Psoas muscle (tissue), 7 donors: ENCODE measurements at regions not wholly inside any gene's neighbourhood (a gene's known extent, or its start where the extent isn't known, plus 50 kb on each side); places are given as distances from the start of the nearest gene placed in this dataset.

Experiments
- ATAC-seq, 4 donors: fragments of 200-7000 bp; cut with Tn5 transposase; one replicate each; pipeline ENCODE4 v1.9.1; 2020; ENCODE audit warnings: moderate library complexity in 3 of 4, mild to moderate bottlenecking in 2 of 4
- DNase-seq, 2 donors: peaks; one replicate each; pipeline ENCODE4 v3.0.0-alpha.2; 2020
- H3K27ac ChIP-seq: fragments of 200-600 bp; one replicate; pipeline ENCODE4 v1.8.0; 2022
- H3K27me3 ChIP-seq, 3 donors: fragments of 200-600 bp in 1 of 3; one replicate each; pipeline versions ENCODE4 v1.6.1 to v1.8.0; 2013 to 2022; ENCODE audit warnings: low read length in 2 of 3, mild to moderate bottlenecking in 2 of 3, moderate library complexity in 1 of 3; ENCODE audit not compliant: insufficient read depth in 3 of 3
- H3K36me3 ChIP-seq, 2 donors: fragments of 200-600 bp in 1 of 2; one replicate each; pipeline versions ENCODE4 v1.6.1 to v1.8.0; 2013 to 2022; ENCODE audit warnings: low read depth in 1 of 2, mild to moderate bottlenecking in 1 of 2, moderate library complexity in 1 of 2; ENCODE audit not compliant: insufficient read depth in 1 of 2
- H3K4me1 ChIP-seq: fragments of 200-600 bp; one replicate; pipeline ENCODE4 v1.8.0; 2022
- H3K4me3 ChIP-seq: fragments of 200-600 bp; one replicate; pipeline ENCODE4 v1.8.0; 2022; ENCODE audit warnings: mild to moderate bottlenecking
- H3K9me3 ChIP-seq: fragments of 200-600 bp; one replicate; pipeline ENCODE4 v1.8.0; 2022
- WGBS, 3 donors: extraction: QIAGEN DNeasy Blood & Tissue Kit; methylation state at CpG; one replicate each; pipeline versions ENCODE4 v1.1.6 to v1.1.7; 2013; 5-methylcytosine and 5-hydroxymethylcytosine counted together
- intact Hi-C, 2 donors: fragments of 100-400 bp; cut with DNase I; formaldehyde crosslinking; loops; one replicate each; pipeline versions ENCODE4 v1.11.0 to v1.14.2; 2022
- TF ChIP-seq, protein P1 (sequence below): fragments of 200-600 bp; IDR thresholded peaks from one replicate; pipeline ENCODE4 v1.8.0; 2022; ENCODE audit warnings: antibody characterized with exemption
- donor health status: healthy with polysubstance abuse.
- donor health status: DM: no; HTN: no; CAD: no; lungs with moderate emphysema.
- donor health status: Bipolar disorder and iron deficiency.
- donor health status: healthy.
- donor health status: DM: yes; HTN: yes; CAD: no.
- donor health status: DM: no; HTN: no; CAD: no.
- donor health status: DM: yes; HTN: yes; CAD: no.

DNA sequence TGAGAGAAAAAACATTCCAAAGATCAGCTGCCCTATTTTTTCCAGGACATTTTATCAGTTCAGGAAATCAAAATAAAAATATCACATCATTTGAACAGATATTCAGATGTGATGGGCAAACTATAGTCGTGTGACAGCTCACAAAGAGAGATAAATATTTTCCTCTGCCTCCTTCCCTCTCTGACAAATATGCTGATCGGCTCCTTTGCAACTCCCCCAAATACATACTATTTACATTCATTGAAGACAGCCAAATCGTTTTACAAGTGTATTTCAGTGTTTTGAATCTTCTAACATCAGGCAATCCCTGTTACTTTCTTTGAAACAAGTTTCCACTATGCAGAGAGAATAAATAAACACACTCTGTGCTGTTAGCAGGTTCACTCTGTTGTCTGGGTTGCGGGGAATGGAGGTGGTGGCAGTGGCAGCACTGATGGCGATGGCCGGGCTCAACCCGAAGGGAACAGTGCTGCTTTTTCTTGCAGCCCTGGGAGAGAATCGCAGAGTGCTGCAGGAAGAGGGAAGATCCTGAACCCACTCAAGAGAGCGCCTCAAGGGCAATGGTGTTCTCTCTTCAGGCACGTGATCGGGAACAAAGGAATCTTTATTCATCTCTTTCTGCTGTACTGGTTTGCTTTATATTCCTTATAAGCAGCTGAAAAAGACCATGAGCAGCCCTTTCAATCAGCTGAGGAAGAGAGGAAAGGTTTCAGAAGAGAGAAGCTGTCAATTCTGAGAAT lies 142.5 kb downstream of the PHLDA1 start:
- WGBS, 3 donors, result 54 to 62% (median 57%) methylated on average over 11 of the region's 11 CpGs
- Histone ChIP-seq H3K9me3 (no peaks in the 10 kb centered on the region), H3K27me3 (no peaks in the 10 kb centered on the region), H3K4me1 (no peaks in the 10 kb centered on the region), H3K4me3 (no peak overlapping the region), H3K27ac (no peak overlapping the region), H3K36me3 (no peaks in the 10 kb centered on the region)
- DNase-seq, result no peak
- no peak for ATAC-seq
- intact Hi-C loops, result no loop called here
- TF ChIP-seq, protein P1, sequence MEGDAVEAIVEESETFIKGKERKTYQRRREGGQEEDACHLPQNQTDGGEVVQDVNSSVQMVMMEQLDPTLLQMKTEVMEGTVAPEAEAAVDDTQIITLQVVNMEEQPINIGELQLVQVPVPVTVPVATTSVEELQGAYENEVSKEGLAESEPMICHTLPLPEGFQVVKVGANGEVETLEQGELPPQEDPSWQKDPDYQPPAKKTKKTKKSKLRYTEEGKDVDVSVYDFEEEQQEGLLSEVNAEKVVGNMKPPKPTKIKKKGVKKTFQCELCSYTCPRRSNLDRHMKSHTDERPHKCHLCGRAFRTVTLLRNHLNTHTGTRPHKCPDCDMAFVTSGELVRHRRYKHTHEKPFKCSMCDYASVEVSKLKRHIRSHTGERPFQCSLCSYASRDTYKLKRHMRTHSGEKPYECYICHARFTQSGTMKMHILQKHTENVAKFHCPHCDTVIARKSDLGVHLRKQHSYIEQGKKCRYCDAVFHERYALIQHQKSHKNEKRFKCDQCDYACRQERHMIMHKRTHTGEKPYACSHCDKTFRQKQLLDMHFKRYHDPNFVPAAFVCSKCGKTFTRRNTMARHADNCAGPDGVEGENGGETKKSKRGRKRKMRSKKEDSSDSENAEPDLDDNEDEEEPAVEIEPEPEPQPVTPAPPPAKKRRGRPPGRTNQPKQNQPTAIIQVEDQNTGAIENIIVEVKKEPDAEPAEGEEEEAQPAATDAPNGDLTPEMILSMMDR, result no peak

DNA sequence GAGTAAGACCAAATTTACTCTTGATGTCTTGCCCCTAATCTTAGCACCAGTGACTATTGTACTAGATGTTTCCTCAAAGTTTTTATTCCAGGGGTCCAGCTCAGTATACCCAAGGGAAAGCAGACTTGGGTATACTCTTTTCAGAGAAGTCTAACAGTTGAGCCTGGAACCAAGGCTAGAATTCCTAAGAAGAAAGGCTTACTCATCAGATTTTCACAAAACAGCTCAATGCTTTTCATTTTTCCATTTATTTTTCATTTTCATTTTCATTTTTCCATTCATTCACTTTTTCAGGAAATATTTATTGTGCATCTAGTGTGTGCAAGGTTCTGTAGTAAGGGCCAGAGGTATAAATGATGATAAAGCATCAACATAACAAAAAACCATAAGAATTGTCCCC lies 143.2 kb downstream of the PHLDA1 start:
- intact Hi-C loops, result no loop called here
- Histone ChIP-seq H3K27me3 (no peaks in the 10 kb centered on the region), H3K27ac (no peak overlapping the region), H3K4me3 (no peak overlapping the region), H3K9me3 (no peaks in the 10 kb centered on the region), H3K36me3 (no peaks in the 10 kb centered on the region), H3K4me1 (no peaks in the 10 kb centered on the region)
- no peak for ATAC-seq
- TF ChIP-seq, protein P1, result no peak
- no peak for DNase-seq

DNA sequence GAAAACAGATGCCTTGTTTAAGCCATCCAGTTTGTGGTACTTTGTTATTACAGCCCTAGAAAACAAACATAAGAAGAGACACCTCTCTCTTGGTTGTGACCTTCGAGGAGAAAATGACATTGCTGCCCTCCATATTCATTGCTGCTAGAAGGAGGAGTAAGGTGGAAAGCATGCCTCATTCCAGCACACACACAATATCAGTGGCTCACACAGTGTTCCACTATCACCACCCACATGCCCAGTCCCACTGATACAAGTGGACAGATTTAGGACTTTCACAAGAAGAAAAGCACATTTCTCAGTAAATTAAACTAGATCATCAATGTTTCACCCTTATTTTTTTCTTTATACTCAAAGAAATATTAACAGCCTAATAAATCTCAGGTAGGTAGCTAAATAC lies 143.6 kb downstream of the PHLDA1 start:
- no peaks in the 10 kb centered on the region for H3K27me3 ChIP-seq
- ATAC-seq, result no peak
- H3K27ac ChIP-seq, result no peak overlapping the region
- H3K4me1 ChIP-seq, result no peaks in the 10 kb centered on the region
- no peak for DNase-seq
- no peaks in the 10 kb centered on the region for H3K36me3 ChIP-seq
- TF ChIP-seq, protein P1, result no peak
- H3K9me3 ChIP-seq, result no peaks in the 10 kb centered on the region
- intact Hi-C loops, result no loop called here
- 69 to 81% (median 71%) methylated on average over 1 of the region's 1 CpG for WGBS, 3 donors
- no peak overlapping the region for H3K4me3 ChIP-seq

DNA sequence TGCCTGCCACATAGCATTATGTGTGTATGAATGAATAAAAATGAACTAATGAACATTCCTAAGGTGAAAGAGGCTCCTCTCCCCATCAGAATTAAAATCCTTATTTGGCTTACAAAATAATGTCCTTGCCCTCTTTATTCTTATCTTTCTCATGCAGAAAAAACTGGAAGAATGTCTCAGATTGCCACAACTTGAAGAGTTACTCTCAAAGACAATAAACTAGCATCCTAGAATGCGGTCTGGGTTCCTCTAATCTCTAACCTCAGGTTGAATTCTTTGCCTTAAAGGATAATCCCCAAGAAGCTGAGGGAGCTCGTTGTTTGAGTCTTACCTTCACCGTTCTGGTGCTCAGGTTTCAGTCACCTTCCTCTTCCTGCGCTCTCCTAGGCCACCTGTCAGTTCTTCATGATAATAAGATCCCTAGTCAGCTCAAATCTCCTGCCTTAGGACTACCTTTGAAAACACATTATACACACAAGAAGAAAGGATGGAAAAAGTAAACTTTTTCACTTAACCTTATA lies 147.1 kb downstream of the PHLDA1 start:
- Histone ChIP-seq H3K9me3 (no peaks in the 10 kb centered on the region), H3K36me3 (no peaks in the 10 kb centered on the region), H3K4me3 (no peak overlapping the region), H3K27me3 (no peaks in the 10 kb centered on the region), H3K27ac (no peak overlapping the region), H3K4me1 (no peaks in the 10 kb centered on the region)
- TF ChIP-seq, protein P1, result no peak
- no peak for ATAC-seq
- no peak for DNase-seq
- WGBS, 3 donors, result 72 to 78% (median 78%) methylated on average over 4 of the region's 4 CpGs
- intact Hi-C loops, result no loop called here

DNA sequence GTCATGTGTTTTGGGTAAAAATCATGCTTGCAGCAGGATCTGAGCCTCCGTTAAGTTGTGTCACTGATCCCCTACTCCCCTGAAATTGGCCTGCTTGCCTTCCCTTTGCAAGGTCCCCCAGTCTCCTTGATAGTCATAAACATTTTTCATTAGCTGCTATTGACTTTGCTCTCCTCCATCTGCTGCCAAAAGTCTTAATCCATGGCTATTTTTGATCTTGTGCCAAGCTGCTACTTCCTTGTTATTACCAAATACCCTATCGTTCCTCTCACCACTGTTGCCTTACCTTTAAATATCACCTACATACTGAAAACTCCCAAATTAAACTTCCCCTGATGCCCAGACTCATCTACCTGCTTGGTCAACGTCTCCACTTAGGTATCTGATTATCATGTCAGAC lies 148.3 kb downstream of the PHLDA1 start:
- no peak overlapping the region for H3K4me3 ChIP-seq
- ATAC-seq (no peak), DNase-seq (no peak)
- H3K9me3 ChIP-seq, result no peaks in the 10 kb centered on the region
- intact Hi-C loops, result no loop called here
- TF ChIP-seq, protein P1, result no peak
- WGBS, 3 donors, result 58 to 69% (median 67%) methylated on average over 3 of the region's 3 CpGs
- H3K27me3 ChIP-seq, result no peaks in the 10 kb centered on the region
- H3K36me3 ChIP-seq, result no peaks in the 10 kb centered on the region
- no peak overlapping the region for H3K27ac ChIP-seq
- H3K4me1 ChIP-seq, result no peaks in the 10 kb centered on the region
